ENCODE measurements at regions not wholly inside any gene's neighbourhood (a gene's known extent, or its start where the extent isn't known, plus 50 kb on each side); places are given as distances from the start of the nearest gene placed in this dataset.

DNA sequence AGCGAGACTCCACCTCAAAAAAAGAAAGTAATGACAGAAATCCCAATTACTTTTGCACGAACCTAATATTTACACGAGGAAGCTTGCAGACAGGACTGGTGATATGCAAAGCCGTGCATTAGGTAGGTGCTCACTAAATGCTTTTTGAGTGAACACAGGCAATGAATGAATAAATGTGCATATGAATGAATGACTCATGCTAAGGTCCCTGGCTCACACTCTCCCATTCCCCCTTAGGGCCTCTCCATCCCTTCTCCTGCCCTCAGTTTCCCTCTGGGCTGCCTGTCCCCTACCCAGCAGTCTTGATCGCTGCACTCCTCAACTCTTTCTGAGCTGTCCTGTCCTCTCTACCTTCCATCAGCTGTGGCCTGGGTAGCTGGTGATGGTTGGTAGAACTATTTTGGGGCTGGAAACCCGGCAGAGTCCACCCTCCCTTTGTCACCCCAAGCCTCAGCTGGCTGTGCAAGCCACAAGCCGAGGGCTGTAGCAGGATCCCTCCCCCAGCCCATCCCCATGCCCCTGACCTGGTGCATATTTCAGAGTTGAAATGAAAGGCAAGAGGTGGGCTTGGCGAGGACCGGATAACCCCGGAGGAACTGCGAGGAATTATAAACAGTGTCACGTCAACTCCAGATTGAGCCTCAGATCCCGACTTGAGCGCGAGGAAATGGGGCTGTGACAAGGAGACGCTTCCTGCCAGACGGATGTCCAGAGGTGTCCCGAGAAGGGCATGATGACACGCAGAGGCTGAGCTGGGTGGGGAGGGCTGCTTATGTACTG is 191.7 kb upstream of the GSC start:
- Histone ChIP-seq H3K4me2 (ENCODE audit: insufficient read depth in 1 of 2, low read depth in 2 of 2, low read length in 2 of 2) (no peak overlapping the region), H3K9ac (replicated peaks in 1 of 4; ENCODE audit: extremely low read depth in 1 of 4, low read depth in 3 of 4, low read length in 3 of 4) (no peak overlapping the region), H2BK12ac (ENCODE audit: low read depth, low read length) (no peak overlapping the region), H4K5ac (ENCODE audit: insufficient read length, low read depth, low read length) (no peak overlapping the region), H2BK20ac (ENCODE audit: low read length) (no peak overlapping the region), H3K9me3 (ENCODE audit: insufficient read depth in 2 of 2, low read depth in 1 of 2, low read length in 1 of 2) (no peaks in the 10 kb centered on the region), H4K20me1 (replicated peaks in 1 of 2; ENCODE audit: control insufficient read depth in 1 of 2, insufficient read depth in 2 of 2, low read length in 2 of 2) (no peaks in the 10 kb centered on the region), H2AK5ac (ENCODE audit: low read depth, low read length) (no peak overlapping the region), H3K56ac (replicated peaks; ENCODE audit: insufficient read length, low read depth, low read length) (no peak overlapping the region), H4K8ac (ENCODE audit: extremely low read depth, insufficient read depth, low read length) (no peak overlapping the region; the same call in 1 of the 2 replicates), H3K79me1 (ENCODE audit: low read depth, low read length) (no peaks in the 10 kb centered on the region), H2AFZ (ENCODE audit: low read length) (no peak overlapping the region), H2BK120ac (replicated peaks; ENCODE audit: low read depth, low read length) (no peak overlapping the region), H2BK5ac (ENCODE audit: low read depth, low read length) (no peak overlapping the region), H3K14ac (ENCODE audit: insufficient read length) (no peak overlapping the region), H3K23me2 (ENCODE audit: low read depth, low read length) (no peaks in the 10 kb centered on the region), H2BK15ac (ENCODE audit: low read length) (no peak overlapping the region), H3K4me1 (replicated peaks in 1 of 4; ENCODE audit: control insufficient read depth in 3 of 4, insufficient read depth in 4 of 4, low read length in 3 of 4) (no peaks in the 10 kb centered on the region; a peak in 1 of 7 replicates), H4K91ac (replicated peaks; ENCODE audit: insufficient read length, low read length) (no peak overlapping the region), H3K79me2 (ENCODE audit: control insufficient read depth in 1 of 2, insufficient read depth in 2 of 2, low read length in 2 of 2) (no peaks in the 10 kb centered on the region), H3K27me3 (replicated peaks in 1 of 4; ENCODE audit: control insufficient read depth in 3 of 4, extremely low read depth in 1 of 4, insufficient read depth in 3 of 4, low read length in 3 of 4) (no peaks in the 10 kb centered on the region), H3K4me3 (ENCODE audit: extremely low read depth in 1 of 4, insufficient read depth in 2 of 4, low read depth in 3 of 4, low read length in 4 of 4) (no peak overlapping the region), H3K18ac (ENCODE audit: extremely low read depth, low read length) (no peak overlapping the region), H3K4ac (replicated peaks; ENCODE audit: insufficient read length, low read depth, low read length) (no peak overlapping the region), H3K27ac (ENCODE audit: low read depth, low read length) (no peak overlapping the region), H3K36me3 (ENCODE audit: control insufficient read depth in 2 of 4, insufficient read depth in 4 of 4, low read length in 3 of 4) (no peaks in the 10 kb centered on the region), H3K23ac (ENCODE audit: insufficient read length) (no peak overlapping the region)
- DNase-seq (ENCODE audit: low read depth in 1 of 2, low spot score in 2 of 2), result no peak
- no peak for FAIRE-seq
- 91% methylated on average over 19 of the region's 19 CpGs; no CpG with 5 or more reads in 1 of the 2 experiments for WGBS, 2 experiments (ENCODE audit: extremely low coverage in 1 of 2, insufficient coverage in 1 of 2, insufficient read length in 1 of 2, insufficient replicate concordance in 2 of 2, low coverage in 1 of 2, low lambda C conversion rate in 2 of 2, missing lambda C conversion rate in 1 of 2)
- CTCF ChIA-PET (ENCODE audit: partially characterized antibody), result interaction anchor here (0.6 to 2.9 kb wide), 3 partner anchors 10 to 1688 kb away, joined by 3 to 8 read pairs (median 3); no protein-coding TSS in a partner anchor
- POLR2A ChIA-PET (ENCODE audit: partially characterized antibody), result no interaction called here
- TF ChIP-seq YY1 (IDR thresholded peaks at IDR 0.05; ENCODE audit: low read depth, low read length) (no peak), SP2 (IDR thresholded peaks at IDR 0.05; ENCODE audit: low read length) (no peak), POLR2A (IDR thresholded peaks at IDR 0.05; ENCODE audit: control extremely low read depth in 1 of 2, low read depth in 2 of 2, low read length in 2 of 2) (no peak), HDAC2 (IDR thresholded peaks at IDR 0.05; ENCODE audit: borderline replicate concordance in 1 of 2, low read depth in 2 of 2, low read length in 2 of 2) (no peak), HDAC6 (IDR thresholded peaks at IDR 0.05; ENCODE audit: low read depth, low read length) (no peak), SP4 (IDR thresholded peaks at IDR 0.05; ENCODE audit: low read length) (no peak), CBX5 (IDR thresholded peaks at IDR 0.05; ENCODE audit: low read depth, low read length) (no peak), RBBP5 (IDR thresholded peaks at IDR 0.05; ENCODE audit: borderline replicate concordance, low read depth, low read length) (no peak), SIX5 (IDR thresholded peaks at IDR 0.05; ENCODE audit: low read depth, low read length) (no peak), TCF12 (IDR thresholded peaks at IDR 0.05; ENCODE audit: low read depth, low read length) (no peak), GTF2F1 (IDR thresholded peaks at IDR 0.05; ENCODE audit: borderline replicate concordance, low read depth, low read length) (no peak)
- TF ChIP-seq, protein P1, sequence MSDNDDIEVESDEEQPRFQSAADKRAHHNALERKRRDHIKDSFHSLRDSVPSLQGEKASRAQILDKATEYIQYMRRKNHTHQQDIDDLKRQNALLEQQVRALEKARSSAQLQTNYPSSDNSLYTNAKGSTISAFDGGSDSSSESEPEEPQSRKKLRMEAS (IDR thresholded peaks at IDR 0.05), result no peak
- TF ChIP-seq, protein P2, sequence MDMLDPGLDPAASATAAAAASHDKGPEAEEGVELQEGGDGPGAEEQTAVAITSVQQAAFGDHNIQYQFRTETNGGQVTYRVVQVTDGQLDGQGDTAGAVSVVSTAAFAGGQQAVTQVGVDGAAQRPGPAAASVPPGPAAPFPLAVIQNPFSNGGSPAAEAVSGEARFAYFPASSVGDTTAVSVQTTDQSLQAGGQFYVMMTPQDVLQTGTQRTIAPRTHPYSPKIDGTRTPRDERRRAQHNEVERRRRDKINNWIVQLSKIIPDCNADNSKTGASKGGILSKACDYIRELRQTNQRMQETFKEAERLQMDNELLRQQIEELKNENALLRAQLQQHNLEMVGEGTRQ (IDR thresholded peaks at IDR 0.05; ENCODE audit: low read length), result no peak

All from H1 (cell line).